SKM-1 treated with dmso at 0.1 percent for 144 hours (cell line): ENCODE measurements at regions not wholly inside any gene's neighbourhood (a gene's known extent, or its start where the extent isn't known, plus 50 kb on each side); places are given as distances from the start of the nearest gene placed in this dataset.
"Not testable (repeated sequence)": the region's sequence is repeated elsewhere in the genome, so short reads cannot be mapped to it uniquely, and the experiment has no call there.

Source experiments
- DNase-seq: peaks from one replicate; lab custom pipeline; 2025; ENCODE audit not compliant: unreplicated experiment; lab: John Stamatoyannopoulos, UW

DNA sequence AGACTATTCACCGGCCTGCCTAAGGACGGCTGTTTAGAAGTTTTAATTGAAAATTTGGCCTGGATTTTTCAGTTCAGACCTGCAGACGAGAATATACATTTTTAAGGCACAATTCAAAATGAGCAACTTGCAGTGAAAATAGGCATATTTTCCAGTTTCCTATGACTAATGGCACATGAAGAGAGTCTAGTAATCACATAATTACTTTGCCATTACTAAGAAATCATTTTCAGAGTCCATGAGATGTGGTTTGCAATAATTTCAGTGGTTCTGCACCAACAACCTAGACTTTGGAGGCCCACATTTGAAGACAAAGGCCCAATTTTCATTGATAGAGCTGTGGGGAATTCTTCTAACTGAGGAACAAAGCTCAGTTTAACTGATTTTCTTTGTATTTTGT, 205.3 kb downstream of the SOX2 start:
- DNase-seq = no peak

DNA sequence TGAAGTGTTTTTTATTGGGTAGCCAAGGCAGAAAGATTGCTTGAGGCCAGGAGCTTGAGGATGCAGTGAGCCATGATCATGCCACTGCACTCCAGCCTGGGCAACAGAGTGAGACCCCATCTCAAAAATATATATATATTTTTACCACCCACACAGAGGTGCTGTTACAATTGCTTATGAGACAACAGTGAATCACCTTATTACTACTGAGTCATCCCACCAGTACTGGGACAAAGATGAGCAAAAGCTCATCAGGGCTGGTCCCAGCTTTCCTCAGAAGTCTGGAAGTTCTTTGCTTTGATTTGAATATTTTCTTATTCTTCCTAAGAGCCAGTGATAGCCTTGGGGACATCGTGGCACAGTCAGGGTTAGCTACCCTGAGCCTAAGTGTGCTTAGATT, 207.7 kb downstream of the SOX2 start:
- no peak for DNase-seq

DNA sequence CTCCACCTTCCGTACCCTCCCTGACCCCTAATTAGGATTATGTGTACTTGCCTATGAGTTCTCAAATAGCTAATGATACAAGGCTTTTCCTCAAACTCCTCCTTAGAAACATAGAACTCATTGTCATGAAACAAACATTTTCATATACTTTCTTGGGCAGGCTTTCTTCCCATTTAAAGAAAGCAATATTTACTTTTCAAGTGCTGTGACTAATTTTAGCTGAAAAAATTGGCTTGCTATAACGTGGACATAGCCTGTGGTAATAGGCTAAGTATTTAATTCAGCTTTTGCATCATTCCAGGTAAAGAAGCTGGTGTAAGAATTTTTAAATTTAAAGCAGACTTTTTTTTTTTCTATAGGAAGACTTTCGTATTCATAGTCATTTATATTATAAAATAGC, 208.7 kb downstream of the SOX2 start:
- no peak for DNase-seq

DNA sequence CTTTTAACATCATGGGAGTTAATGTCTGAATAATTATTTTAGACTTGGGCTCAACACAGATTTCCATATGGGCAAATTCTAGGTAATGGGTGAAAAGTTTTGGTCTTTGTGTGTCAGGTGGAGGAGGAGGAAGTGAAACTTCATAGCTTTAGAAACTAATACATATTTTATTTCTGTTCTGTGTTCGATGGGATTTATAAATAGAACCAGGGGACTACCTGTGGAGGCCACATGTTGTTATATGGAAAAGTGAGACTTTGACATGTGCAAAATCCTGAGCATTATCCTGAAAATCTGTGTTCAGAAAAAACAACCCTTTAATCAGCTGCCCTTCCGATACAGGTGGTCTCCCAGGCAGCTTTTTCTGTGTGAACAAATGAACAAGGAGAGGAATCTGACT, 209.5 kb downstream of the SOX2 start:
- no peak for DNase-seq

DNA sequence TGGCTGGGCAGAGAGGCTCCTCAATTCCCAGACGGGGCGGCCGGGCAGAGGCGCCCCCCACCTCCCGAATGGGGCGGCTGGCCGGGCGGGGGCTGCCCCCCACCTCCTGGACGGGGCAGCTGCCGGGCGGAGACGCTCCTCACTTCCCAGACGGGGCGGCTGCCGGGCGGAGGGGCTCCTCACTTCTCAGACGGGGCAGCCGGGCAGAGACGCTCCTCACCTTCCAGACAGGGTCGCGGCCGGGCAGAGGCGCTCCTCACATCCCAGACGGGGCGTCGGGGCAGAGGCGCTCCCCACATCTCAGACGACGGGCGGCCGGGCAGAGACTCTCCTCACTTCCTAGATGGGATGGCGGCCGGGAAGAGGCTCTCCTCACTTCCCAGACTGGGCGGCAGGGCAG, 214.1 kb downstream of the SOX2 start:
- DNase-seq = not testable (repeated sequence)

DNA sequence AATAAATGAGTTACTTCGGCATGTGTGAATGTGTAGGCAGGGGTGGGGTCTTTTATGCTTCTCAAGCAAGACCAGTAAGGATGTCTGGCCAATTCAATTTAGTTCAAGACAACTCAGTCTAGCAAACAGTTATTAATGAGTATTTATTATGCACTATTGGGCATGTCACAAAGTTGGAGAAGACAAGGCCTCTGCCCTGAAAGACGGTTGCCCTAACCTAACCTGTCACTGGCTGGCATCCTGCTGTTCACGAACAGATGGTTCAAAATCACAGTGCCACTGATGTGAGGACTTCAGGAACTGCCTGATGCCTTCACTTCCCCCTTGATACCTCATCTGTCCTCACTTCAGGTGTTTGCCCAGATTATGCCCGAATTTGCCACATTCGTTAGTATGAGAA, 217.8 kb downstream of the SOX2 start:
- no peak for DNase-seq

DNA sequence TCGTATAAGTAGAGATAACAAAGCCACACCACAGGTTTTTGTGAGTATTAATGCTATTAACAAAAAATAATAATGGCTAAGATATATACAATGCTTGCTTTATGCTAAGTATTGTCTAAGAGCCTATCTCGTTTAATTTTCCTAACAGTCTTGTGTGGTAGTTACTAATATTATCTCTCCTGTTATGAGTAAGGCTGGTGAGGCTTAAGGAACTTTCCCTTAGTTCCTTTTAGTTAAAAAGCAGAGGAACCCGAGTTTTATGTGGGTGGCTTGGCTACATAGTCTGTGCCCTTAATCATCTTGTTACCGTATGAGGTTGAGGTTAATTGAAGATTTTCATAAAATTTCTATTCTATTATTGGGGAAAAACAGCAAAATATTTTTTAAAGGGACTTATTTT, 218.4 kb downstream of the SOX2 start:
- DNase-seq = no peak

DNA sequence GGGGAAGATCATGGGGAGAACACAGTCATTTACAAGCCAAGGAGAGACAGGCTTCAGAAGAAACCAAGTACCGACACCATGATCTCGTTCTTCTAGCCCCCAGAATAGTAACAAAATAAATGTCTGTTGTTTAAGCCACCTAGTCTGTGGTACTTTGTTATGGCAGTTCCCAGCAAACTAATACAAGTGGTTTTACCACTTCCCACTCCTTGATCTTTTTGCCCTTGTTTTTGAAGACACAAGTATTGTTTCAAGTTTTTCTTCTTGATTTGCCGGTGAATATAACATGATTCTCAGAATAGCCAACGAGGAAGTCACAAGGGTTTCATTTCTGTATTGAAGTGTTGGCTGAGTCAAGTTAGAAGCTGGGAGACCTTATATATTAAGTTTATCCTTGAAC, 220.3 kb downstream of the SOX2 start:
- no peak for DNase-seq

DNA sequence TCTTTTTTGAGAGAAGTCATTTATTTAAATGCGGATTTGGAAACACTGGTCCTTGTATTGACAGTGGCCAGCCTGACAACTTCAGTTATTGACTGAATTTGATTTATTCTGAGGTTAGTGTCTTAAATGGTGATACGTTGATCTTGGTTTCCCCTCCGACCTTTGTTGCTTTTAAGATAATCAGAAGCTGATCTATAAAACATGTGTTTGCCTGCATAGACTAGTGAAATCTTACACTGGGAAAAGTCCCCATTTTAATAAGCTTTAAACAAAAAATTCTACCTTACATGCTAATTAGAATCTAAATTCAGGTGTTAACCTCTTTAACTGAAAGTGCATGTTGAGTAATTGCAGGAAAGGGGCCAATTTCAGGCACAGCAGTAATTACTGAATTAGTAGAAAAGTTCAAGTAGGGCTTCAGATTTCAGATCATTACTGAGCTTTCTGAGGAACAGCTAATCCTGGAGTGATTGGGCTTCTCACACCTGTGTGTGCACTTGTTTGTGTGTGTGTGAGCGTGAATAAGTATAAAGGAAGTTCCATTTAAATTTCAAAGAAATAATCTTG, 221.4 kb downstream of the SOX2 start:
- no peak for DNase-seq

DNA sequence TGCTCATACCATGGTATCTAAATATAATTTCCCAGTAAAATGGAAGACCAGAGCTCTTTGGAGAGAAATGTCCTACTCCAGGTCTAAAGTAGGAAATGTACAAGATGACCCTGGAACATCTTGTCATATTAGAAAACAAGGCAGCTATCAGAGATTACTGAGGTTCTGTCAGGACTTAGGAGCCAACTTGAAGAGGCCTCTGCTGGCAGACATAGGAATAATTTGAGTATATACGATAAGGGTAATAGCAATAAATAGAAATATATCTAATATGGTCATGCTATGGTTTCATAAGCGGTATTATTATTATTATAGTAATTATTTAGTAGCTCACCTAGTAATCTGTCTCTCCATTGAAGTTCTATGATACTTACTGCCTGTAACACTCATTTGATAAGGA, 224.2 kb downstream of the SOX2 start:
- no peak for DNase-seq

DNA sequence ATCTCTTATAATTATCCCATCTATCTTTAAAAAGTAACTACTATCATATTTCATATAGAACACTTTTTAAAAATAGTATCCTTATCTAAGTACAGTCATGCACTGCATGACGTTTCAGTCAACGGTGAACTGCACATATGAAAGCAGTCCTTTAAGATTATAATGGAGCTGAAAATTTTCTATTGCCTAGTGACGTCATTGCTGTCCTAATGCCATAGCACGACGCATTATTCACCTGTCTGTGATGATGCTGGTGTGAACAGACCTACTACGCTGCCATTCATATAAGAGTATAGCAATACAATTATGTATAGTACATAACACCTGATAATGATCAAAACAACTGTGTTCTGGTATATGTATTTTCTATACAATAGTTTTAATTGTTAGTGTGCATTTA, 225.0 kb downstream of the SOX2 start:
- no peak for DNase-seq

DNA sequence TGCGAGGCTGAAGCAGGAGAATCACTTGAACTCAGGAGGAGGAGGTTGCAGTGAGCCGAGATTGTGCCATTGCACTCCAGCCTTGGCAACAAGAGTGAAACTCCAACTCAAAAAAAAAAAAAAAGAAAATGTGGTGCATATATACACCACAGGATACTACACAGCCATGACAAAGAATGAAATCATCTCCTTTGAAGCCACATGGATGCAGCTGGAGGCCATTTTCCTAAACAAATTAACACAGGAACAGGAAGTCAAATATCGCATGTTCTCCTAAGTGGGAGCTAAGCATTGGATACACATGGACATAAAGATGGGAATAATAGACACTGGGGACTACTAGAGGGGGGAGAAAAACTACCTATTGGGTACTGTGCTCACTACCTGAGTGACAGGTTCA, 226.9 kb downstream of the SOX2 start:
- DNase-seq = not testable (repeated sequence)

DNA sequence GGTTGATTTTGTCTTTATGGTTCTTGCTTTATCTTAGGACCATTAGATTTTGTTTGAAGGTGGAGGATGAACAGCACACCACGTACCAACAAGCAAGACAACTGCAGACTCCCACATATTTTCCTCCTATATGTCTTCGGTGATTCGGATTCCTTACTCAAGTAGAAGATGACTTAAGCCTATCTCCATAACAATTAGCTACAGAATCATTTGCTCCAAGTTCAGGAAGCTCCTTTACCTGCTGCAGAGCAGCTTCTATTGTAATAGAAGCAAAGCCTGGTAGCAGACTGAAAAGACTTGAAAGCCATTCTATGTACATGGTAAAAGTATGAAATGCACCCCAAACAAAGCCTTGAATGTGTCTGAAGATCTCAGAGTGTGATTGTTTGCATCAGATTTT, 229.0 kb downstream of the SOX2 start:
- DNase-seq = no peak

DNA sequence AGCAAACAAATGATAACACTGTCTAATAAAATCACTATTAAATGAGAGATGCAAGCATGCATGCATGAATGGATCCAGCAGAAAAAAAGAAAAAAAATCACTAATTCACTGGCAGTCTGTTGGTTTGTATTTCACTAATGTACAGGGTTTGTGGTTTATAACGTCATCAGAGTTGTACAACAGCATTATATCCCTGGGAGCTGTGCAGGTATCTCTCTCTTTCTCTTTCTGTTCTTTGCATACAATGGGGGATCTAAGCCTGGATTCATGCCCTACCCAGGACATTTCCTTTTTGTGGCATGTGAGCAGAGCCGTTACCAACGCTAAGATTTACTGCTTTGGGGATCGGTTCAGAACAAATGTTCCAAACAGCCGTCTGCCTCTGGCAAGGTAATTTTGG, 229.5 kb downstream of the SOX2 start:
- no peak for DNase-seq

DNA sequence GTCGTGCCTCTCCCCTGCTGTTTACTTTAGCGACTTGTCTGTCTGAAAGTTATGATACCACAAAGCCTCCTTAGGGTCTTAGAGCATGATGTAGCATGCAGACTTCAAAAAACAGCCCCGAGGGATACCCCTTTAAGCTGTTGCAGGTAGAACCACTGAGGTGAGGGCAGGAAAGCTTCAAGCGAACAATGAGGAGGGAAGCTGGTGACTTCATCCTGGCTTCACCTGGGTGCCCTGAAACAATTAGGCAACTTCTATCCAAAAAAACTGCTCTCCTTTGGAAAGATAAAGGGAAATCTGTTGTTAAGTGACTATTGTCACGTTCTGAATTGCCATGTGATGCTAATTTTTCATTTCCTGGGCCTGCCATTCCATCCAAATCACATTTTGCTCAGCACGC, 231.6 kb downstream of the SOX2 start:
- no peak for DNase-seq

DNA sequence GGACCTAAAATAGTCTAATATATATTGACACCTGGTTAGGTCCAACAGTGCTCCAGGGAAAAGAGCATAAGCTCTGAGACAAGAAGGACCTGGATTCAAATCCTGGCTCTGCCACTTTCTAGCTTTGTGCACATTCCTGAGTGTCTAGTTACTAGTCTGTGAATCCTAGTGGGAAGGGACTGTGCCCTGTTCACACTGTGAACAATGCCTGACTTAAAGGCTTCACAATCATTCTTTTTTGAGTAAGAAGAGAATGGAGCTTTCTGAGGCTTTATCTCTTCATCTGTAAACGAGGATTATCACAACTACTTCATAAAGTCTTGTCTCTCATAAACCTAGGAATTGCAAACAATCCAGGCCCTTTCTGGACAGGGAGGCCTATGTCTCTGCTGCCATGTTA, 235.9 kb downstream of the SOX2 start:
- no peak for DNase-seq

DNA sequence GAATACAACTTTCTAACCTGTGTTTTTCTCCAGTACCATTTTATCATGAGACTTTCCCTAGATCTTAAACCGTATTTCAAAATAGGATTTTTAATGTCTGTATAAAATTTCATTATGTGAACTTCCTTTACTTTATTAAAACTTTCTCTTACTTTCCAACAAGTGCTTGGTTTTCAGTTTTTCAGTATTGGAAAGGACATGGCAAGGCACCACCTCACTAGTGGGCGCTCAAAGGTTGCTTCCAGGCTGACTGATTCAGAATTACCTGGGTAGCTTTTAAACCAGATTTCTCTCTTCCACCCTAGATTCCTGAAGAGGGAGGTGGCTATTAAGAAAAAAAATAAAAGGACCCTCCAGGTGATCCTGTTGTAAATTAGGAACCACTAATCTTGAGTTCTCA, 236.6 kb downstream of the SOX2 start:
- no peak for DNase-seq

DNA sequence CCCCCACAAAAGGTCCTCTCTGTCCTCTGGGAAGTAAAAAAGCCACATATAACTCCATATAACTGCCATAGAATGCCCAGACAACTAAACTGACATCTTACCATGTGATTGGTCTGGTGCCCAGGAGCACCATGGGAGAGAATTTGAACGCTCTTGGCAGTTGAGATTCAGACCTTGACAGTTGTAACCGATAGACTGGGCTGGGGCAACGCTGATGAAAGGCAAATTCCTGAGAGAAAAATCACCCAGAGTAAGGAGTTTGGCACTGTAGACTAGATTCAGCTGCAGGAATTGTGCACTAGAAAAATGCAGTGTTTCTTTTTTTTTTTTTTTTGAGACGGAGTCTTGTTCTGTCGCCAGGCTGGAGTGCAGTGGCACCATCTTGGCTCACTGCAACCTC, 240.5 kb downstream of the SOX2 start:
- DNase-seq = no peak

DNA sequence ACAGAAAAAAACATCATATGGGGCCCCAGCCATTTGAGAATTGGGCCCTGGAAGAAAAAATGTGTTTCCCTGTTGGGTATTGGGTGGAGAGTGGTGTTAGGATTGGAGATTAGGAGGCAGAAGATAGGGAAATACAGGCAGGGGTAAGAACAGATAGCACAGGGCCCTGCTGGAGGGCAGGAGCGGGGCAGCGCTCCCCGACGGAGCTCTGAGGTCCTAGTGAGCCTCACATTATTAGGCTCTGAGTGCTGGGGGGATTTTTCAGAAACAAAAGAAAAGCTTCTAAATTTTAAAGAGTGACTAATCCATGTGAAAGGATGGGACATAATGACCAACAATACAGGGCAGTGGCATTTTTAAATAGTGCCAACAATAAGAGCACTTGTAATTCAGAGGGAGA, 241.2 kb downstream of the SOX2 start:
- DNase-seq = no peak

DNA sequence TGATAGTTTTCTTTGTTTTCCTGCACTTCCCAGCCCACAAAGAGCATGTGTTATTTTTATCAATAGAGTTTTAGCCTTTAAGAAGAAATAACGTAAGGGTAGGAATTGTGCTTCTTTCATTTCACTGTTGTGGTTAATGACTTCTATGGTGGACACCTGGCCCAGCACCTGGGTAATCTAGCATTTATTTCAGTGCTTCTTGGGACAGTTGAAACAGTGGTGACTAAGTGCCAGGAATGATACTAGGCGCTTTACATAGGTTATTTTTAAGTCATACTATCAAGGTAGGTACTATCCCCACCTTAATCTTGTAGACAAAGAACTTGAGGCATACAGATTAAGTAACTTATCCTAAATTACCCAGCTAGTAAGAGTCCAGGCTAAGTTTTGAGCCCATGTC, 243.8 kb downstream of the SOX2 start:
- no peak for DNase-seq

DNA sequence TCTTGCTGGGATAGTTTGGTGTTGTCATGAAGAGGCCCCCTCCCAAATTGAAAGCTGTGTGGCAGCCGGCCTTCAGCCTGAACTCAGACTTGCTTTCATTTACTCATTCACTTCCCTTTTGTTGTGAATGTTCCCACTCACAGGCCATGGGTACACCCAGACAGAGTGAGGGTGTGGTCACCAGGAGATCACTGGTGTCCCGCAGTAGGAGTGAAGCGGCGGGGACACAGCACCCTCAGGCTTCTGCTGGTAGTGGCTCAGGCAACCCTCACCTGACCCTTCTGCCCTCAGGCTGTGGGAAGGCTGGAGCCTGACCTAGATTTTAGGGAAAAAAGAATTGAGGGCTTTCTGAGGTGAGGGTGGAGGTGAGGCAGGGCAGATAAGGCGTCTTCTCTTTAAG, 244.4 kb downstream of the SOX2 start:
- DNase-seq = no peak

DNA sequence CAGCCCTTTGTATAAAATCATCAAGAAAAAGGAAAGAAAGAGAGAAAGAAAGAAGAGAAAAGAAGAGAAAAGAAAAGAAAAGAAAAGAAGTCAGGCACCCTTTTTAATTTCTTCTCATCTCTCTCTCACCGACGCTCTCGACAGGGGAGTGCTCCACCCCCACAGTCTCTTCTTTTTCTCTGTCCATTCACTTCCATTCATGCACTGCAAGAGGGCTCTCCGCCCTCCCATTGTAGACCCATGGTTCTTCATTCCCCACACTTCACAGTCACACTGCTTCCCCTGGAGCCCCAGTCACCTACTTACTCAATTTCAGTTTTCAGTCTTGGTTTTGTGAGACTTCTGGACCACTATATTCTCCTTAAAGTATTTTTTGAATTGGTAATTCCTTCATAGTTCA, 254.7 kb downstream of the SOX2 start:
- DNase-seq = no peak

DNA sequence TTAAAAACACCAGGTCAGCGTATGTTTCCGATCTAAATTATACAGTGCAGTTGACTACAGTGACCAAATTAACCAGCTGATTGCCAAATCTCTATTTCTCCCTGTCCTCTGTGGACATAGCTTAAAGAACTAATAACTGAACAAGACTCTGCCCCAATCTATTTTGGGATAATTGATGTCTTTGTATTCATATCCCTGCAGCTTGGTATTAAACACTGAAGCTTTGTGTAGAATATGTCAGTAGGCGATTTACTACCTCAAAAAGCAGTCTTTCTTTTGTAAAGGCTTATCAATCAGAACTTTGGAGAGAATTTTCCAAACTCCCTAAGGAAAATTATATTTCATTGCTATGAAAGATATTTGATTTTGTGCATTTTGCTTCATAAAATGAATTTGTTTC, 258.2 kb downstream of the SOX2 start:
- DNase-seq = no peak

DNA sequence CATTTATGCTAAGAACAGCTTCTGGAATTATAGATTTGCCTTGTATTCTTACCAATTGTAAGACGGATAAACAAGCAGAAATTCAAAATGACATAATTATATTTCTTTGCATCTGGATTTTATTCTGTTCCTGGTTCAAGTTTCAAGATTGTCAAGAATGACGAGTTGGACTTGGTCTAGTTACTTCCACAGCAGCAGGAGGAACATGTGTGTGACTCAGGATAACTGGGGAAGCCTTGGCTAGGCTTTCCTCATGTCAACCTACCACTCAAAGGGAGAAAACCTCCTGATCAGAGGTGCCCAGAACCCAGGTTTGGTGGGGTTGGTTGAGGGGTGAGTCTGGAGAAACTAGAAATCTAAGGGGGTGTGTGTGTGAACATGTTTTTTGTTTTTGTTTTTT, 259.7 kb downstream of the SOX2 start:
- DNase-seq = no peak
